NB4 (cell line): ENCODE measurements at regions not wholly inside any gene's neighbourhood (a gene's known extent, or its start where the extent isn't known, plus 50 kb on each side); places are given as distances from the start of the nearest gene placed in this dataset.

ENCODE experiments used
- DNase-seq: peaks from one replicate; pipeline ENCODE4 v3.0.0; 2010; ENCODE audit warnings: low read depth
- H3K4me3 ChIP-seq: one replicate; pipeline ENCODE4 v1.5.1; 2011; ENCODE audit warnings: mild to moderate bottlenecking, low read depth, low read length, moderate library complexity
- CTCF ChIP-seq: IDR thresholded peaks from one replicate; pipeline ENCODE4 v1.5.1; 2012; ENCODE audit warnings: low read depth, low read length
- MYC ChIP-seq: IDR thresholded peaks from 2 replicates; pipeline ENCODE4 v1.6.1; 2011; ENCODE audit warnings: low read depth, low read length
- POLR2A ChIP-seq: IDR thresholded peaks from 2 replicates; pipeline ENCODE4 v1.6.1; 2011; ENCODE audit warnings: mild to moderate bottlenecking; ENCODE audit not compliant: insufficient read length; ENCODE audit errors: extremely low read depth
- TF ChIP-seq, protein P1 (sequence below): IDR thresholded peaks from 2 replicates; pipeline ENCODE4 v1.6.1; 2011; ENCODE audit warnings: low read depth, low read length

DNA sequence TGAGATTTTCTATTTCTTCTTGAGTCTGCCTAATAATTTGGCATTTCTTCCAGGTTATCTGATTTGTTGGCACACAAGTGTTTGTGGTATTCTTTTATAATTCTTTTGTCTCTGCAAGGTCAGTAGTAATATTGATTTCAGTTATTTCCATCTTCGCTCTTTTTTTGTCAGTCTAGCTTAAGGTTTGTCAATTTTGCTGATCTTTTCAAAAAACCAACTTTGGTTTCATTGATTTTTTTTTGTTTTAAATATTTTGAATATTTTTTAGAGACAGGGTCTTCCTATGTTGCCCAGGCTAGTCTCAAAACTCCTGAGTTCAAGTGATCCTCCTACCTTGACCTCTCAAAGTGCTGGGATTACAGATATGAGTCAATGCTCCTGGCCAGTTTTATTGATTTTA, 162.8 kb downstream of the BARX1 start:
- no peak overlapping the region for H3K4me3 ChIP-seq
- no peak for TF ChIP-seq CTCF
- no peak for TF ChIP-seq POLR2A
- TF ChIP-seq, protein P1, sequence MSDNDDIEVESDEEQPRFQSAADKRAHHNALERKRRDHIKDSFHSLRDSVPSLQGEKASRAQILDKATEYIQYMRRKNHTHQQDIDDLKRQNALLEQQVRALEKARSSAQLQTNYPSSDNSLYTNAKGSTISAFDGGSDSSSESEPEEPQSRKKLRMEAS: no peak
- no peak for TF ChIP-seq MYC
- no peak for DNase-seq

GRCh38 chr9:93786204-93786603, 169.0 kb downstream of the BARX1 start:
- TF ChIP-seq, protein P1: no peak
- TF ChIP-seq CTCF (no peak), MYC (no peak), POLR2A (no peak)
- DNase-seq: no peak
- no peak overlapping the region for H3K4me3 ChIP-seq

DNA sequence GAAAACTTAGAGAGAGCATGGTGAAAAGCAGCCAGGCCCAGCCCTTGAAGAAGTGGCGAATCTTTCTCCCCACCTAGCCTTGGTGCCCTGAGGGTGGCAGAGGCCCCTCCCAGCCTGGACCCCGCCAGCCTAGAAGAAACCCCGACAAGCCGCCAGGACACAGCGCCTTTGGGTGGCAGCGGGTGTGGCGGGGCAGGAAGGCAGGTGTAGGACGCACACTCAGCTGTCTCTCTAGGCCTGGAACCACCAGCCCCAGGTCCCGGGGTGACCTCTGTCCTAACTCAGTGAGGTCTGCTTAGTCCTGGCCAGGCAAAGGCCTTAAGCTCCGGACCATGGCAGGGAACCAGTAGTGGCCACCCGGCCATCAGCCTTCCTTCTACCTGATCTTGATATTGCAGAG, 178.3 kb downstream of the BARX1 start:
- DNase-seq: no peak
- TF ChIP-seq, protein P1: no peak
- TF ChIP-seq POLR2A (no peak), MYC (no peak), CTCF (no peak)
- no peak overlapping the region for H3K4me3 ChIP-seq

DNA sequence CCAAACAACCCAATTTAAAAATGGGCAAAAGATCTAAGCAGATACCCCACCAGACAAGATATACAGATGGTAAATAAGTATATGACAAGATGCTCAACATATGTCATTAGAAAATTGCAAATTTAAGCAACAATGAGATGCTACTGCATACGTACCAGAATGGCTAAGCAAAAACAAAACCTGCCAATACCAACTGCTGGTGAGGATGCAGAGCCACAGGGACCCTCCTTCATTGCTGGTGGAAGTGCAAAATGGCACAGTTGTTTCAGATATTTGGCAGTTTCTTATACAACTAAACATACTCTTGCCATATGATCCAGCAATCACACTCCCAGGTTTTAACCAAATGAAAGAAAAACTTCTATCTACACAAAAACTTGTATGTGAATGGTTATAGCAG, 178.9 kb downstream of the BARX1 start:
- TF ChIP-seq MYC: no peak
- no peak for TF ChIP-seq CTCF
- TF ChIP-seq POLR2A: no peak
- TF ChIP-seq, protein P1: no peak
- H3K4me3 ChIP-seq: no peak overlapping the region
- no peak for DNase-seq

DNA sequence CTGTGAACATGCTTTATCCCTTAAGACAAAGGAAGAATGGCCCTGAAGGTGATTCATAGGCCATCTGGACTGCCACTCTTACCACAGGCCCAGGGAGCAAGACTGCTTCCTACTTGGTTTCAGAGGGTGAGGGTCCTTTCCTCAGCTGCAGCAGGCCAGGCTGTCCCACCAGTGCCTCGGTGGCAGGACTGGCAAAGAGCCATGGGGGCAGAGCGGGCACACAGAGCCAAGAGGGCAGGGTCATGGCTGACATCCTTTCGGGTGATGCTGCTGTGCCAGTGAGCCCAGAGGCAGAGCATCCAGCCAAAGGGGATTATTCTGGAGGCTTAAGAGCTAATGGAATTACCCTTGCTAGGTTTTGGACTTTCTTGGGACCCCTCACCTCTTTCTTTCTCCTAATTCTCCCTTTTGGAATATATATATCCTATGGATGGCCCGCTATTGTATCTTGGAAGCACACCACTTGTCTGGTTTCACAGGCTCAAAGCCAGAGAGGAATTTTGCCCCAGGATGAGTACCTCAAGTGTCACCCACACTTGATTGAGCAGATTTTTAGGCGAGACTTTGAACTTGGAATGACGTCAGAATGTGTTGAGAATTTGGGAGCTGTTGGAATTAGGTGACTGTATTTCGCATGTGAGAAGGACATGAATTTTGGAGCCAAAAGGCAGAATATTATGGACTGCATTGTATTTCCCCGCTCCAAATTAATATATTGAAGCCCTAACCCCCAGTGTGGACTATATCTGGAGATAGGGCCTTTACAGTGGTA, 180.6 kb downstream of the BARX1 start:
- TF ChIP-seq POLR2A (no peak), CTCF (no peak), MYC (no peak)
- TF ChIP-seq, protein P1: no peak
- H3K4me3 ChIP-seq: no peak overlapping the region
- no peak for DNase-seq

DNA sequence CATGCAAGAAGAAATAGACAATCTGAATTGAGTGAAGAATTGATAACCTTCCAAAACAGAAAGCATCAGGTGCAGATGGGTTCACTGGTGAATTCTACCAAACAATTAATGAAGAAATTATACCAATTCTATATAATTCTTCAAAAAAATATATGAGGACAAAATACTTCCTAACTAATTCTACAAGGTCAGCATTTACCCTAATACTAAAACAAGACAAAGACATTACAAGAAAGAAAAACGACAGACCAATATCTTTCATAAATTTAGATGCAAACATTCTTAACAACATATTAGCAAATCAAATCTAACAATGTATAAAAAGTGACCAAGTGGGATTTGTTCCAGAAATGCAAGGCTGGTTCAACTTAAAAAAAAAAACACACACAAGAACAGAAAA, 183.9 kb downstream of the BARX1 start:
- DNase-seq: no peak
- no peak overlapping the region for H3K4me3 ChIP-seq
- TF ChIP-seq, protein P1: no peak
- TF ChIP-seq CTCF (no peak), MYC (no peak), POLR2A (no peak)
